CD14-positive monocyte (primary cell): ENCODE measurements at regions not wholly inside any gene's neighbourhood (a gene's known extent, or its start where the extent isn't known, plus 50 kb on each side); places are given as distances from the start of the nearest gene placed in this dataset.

Experiments used
- DNase-seq, 3 donors: peaks; one replicate each; pipeline ENCODE4 v3.0.0-alpha.2; 2011 to 2022
- H2AFZ ChIP-seq: 2 replicates; pipeline ENCODE4 v1.6.0; 2012; ENCODE audit warnings: mild to moderate bottlenecking, low read depth, low read length, inconsistent platforms; ENCODE audit not compliant: insufficient read depth, poor library complexity, severe bottlenecking
- H3K27ac ChIP-seq, 2 donors: 1 replicate in 1 of 2; 2 replicates in 1 of 2; pipeline ENCODE4 v1.5.1; 2012 to 2013; ENCODE audit warnings: low read length in 2 of 2, control low read depth in 1 of 2, inconsistent platforms in 1 of 2, low read depth in 1 of 2, mild to moderate bottlenecking in 1 of 2
- H3K27me3 ChIP-seq, 2 donors: one replicate each; pipeline versions ENCODE4 v1.6.0 to v1.6.1; 2011 to 2013; ENCODE audit warnings: low read length in 2 of 2; ENCODE audit not compliant: control insufficient read depth in 2 of 2, insufficient read depth in 2 of 2
- H3K36me3 ChIP-seq, 2 donors: replicated peaks in 1 of 2; 1 replicate in 1 of 2; 2 replicates in 1 of 2; pipeline versions ENCODE4 v1.5.1 to v1.6.1; 2012 to 2013; ENCODE audit warnings: low read length in 2 of 2, control low read depth in 1 of 2, inconsistent platforms in 1 of 2, mild to moderate bottlenecking in 1 of 2; ENCODE audit not compliant: insufficient read depth in 2 of 2, control insufficient read depth in 1 of 2
- H3K4me1 ChIP-seq, 2 donors: 1 replicate in 1 of 2; 2 replicates in 1 of 2; pipeline versions ENCODE4 v1.5.1 to v1.6.1; 2012 to 2013; ENCODE audit warnings: low read length in 2 of 2, control low read depth in 1 of 2, inconsistent platforms in 1 of 2, mild to moderate bottlenecking in 1 of 2, moderate library complexity in 1 of 2; ENCODE audit not compliant: insufficient read depth in 2 of 2, control insufficient read depth in 1 of 2
- H3K4me2 ChIP-seq: replicated peaks from 2 replicates; pipeline ENCODE3; 2012; ENCODE audit warnings: low read length, moderate library complexity, mild to moderate bottlenecking; ENCODE audit not compliant: poor library complexity, severe bottlenecking; ENCODE audit errors: extremely low read depth
- H3K4me3 ChIP-seq, 3 experiments: fragments of 200-600 bp in 1 of 3; sonication (generic) in 1 of 3; replicated peaks in 1 of 3; 1 replicate in 2 of 3; 2 replicates in 1 of 3; pipeline ENCODE4 v1.5.1; 2011 to 2013; ENCODE audit warnings: low read length in 3 of 3, mild to moderate bottlenecking in 3 of 3, control low read depth in 2 of 3, low read depth in 2 of 3, inconsistent platforms in 1 of 3, moderate library complexity in 1 of 3
- H3K79me2 ChIP-seq: 2 replicates; pipeline ENCODE4 v1.6.0; 2012; ENCODE audit warnings: mild to moderate bottlenecking, control low read depth, inconsistent platforms, low read length, moderate library complexity; ENCODE audit not compliant: insufficient read depth
- H3K9ac ChIP-seq: 2 replicates; pipeline ENCODE4 v1.6.0; 2017; ENCODE audit warnings: low read length, mild to moderate bottlenecking; ENCODE audit not compliant: insufficient read depth, poor library complexity, severe bottlenecking
- H3K9me3 ChIP-seq, 2 donors: replicated peaks in 1 of 2; 1 replicate in 1 of 2; 2 replicates in 1 of 2; pipeline versions ENCODE4 v1.5.1 to v1.6.1; 2012 to 2013; ENCODE audit warnings: low read length in 2 of 2, control low read depth in 1 of 2; ENCODE audit not compliant: control insufficient read depth in 1 of 2, insufficient read depth in 1 of 2
- H4K20me1 ChIP-seq: 2 replicates; pipeline ENCODE4 v1.6.0; 2012; ENCODE audit warnings: mild to moderate bottlenecking, low read length, control low read depth, moderate library complexity; ENCODE audit not compliant: insufficient read depth
- H3K27ac Mint-ChIP-seq, 7 donors: one replicate each; pipeline ENCODE4 v1.8.0; 2020; ENCODE audit warnings: mild to moderate bottlenecking in 7 of 7, mixed read lengths in 7 of 7, moderate library complexity in 6 of 7, inconsistent platforms in 2 of 7
- H3K27me3 Mint-ChIP-seq, 3 donors: one replicate each; pipeline ENCODE4 v1.8.0; 2021 to 2022; ENCODE audit warnings: low read depth in 3 of 3, mild to moderate bottlenecking in 3 of 3, mixed read lengths in 3 of 3, moderate library complexity in 3 of 3, inconsistent platforms in 1 of 3
- H3K36me3 Mint-ChIP-seq, 2 donors: one replicate each; pipeline ENCODE4 v1.8.0; 2020; ENCODE audit warnings: mixed read lengths in 2 of 2, inconsistent platforms in 1 of 2, mild to moderate bottlenecking in 1 of 2
- H3K4me1 Mint-ChIP-seq: one replicate; pipeline ENCODE4 v1.8.0; 2020; ENCODE audit warnings: mild to moderate bottlenecking, mixed read lengths
- H3K4me3 Mint-ChIP-seq, 2 donors: one replicate each; pipeline ENCODE4 v1.8.0; 2020; ENCODE audit warnings: mild to moderate bottlenecking in 2 of 2, mixed read lengths in 2 of 2, moderate library complexity in 1 of 2
- H3K9me3 Mint-ChIP-seq, 7 donors: one replicate each; pipeline ENCODE4 v1.8.0; 2020 to 2022; ENCODE audit warnings: mixed read lengths in 7 of 7, mild to moderate bottlenecking in 6 of 7, moderate library complexity in 6 of 7, inconsistent platforms in 2 of 7
- WGBS: methylation state at CpG from one replicate; pipeline ENCODE4 v1.1.5; 2013; ENCODE audit warnings: missing lambda C conversion rate; ENCODE audit not compliant: insufficient coverage; 5-methylcytosine and 5-hydroxymethylcytosine counted together
- intact Hi-C, 2 donors: fragments of 100-400 bp; cut with micrococcal nuclease; formaldehyde crosslinking; loops; one replicate each; pipeline versions ENCODE4 v1.15.0 to v1.15.1; 2023
- TF ChIP-seq, protein P1 (sequence below): fragments of 200-600 bp; IDR thresholded peaks from one replicate; pipeline ENCODE4 v1.8.0; 2022; ENCODE audit warnings: antibody characterized with exemption, mild to moderate bottlenecking

DNA sequence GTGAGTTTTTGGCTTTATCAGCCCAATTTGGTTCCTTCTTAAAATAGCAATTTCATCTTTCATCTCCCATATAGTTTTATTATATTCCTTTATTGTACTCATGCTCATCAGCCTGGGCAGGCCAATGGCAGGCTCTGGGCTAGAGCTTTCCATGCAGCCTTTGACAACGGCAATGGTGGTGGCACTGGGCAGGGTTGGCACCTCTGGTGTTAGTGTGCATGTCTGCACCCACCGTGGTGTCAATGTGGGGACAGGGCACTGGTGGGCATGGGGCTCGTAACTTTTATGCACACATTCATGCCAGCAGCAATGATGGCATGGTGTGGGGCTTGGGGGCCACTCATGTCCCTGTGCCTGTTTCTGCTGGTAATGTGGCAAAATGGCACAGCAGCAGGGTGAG lies 1305.4 kb downstream of the DSC3 start:
- intact Hi-C loops, result no loop called here
- Histone ChIP-seq H3K27ac (no peak overlapping the region), H2AFZ (no peak overlapping the region), H3K4me3 (no peak overlapping the region), H3K9me3 (peaks cover 7 to 11% of the 10 kb centered on the region in 2 donors), H3K4me2 (no peak overlapping the region), H3K36me3 (no peaks in the 10 kb centered on the region), H3K9ac (no peak overlapping the region), H3K79me2 (no peaks in the 10 kb centered on the region), H4K20me1 (no peaks in the 10 kb centered on the region), H3K27me3 (no peaks in the 10 kb centered on the region), H3K4me1 (no peaks in the 10 kb centered on the region)
- 88% methylated on average over 2 of the region's 3 CpGs for WGBS
- no peak for DNase-seq
- Mint-ChIP-seq H3K36me3 (no peaks in the 10 kb centered on the region), H3K27me3 (peaks cover 0 to 2% (median 0%) of the 10 kb centered on the region in 3 donors), H3K4me1 (no peaks in the 10 kb centered on the region), H3K9me3 (peaks cover 0 to 16% (median 12%) of the 10 kb centered on the region in 7 donors), H3K27ac (no peak overlapping the region), H3K4me3 (no peak overlapping the region)
- TF ChIP-seq, protein P1, sequence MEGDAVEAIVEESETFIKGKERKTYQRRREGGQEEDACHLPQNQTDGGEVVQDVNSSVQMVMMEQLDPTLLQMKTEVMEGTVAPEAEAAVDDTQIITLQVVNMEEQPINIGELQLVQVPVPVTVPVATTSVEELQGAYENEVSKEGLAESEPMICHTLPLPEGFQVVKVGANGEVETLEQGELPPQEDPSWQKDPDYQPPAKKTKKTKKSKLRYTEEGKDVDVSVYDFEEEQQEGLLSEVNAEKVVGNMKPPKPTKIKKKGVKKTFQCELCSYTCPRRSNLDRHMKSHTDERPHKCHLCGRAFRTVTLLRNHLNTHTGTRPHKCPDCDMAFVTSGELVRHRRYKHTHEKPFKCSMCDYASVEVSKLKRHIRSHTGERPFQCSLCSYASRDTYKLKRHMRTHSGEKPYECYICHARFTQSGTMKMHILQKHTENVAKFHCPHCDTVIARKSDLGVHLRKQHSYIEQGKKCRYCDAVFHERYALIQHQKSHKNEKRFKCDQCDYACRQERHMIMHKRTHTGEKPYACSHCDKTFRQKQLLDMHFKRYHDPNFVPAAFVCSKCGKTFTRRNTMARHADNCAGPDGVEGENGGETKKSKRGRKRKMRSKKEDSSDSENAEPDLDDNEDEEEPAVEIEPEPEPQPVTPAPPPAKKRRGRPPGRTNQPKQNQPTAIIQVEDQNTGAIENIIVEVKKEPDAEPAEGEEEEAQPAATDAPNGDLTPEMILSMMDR, result no peak

DNA sequence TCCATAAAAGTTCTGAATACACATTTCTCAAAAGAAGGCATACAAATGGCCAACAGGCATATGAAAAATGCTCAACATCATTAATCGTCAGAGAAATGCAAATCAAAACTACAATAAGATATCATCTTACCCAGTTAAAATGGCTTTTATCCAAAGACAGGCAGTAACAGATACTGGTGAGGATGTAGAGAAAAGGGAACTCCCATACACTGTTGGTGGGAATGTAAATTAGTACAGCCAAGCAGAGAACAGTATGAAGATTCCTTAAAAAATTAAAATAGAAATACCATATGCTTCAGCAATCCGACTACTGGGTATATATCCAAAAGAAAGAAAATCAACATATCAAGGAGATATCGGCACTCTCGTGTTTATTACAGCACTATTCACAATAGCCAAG lies 1312.5 kb downstream of the DSC3 start:
- H4K20me1 ChIP-seq, result no peaks in the 10 kb centered on the region
- H3K27me3 Mint-ChIP-seq, result no peaks in the 10 kb centered on the region
- DNase-seq, result no peak
- TF ChIP-seq, protein P1, result no peak
- WGBS, result no CpG with 5 or more reads among the region's 4 CpGs
- no peaks in the 10 kb centered on the region for H3K36me3 Mint-ChIP-seq
- H3K79me2 ChIP-seq, result no peaks in the 10 kb centered on the region
- H2AFZ ChIP-seq, result no peak overlapping the region
- no peaks in the 10 kb centered on the region for H3K4me1 Mint-ChIP-seq
- no peak overlapping the region for H3K27ac ChIP-seq
- H3K27me3 ChIP-seq, result no peaks in the 10 kb centered on the region
- intact Hi-C loops, result no loop called here
- no peak overlapping the region for H3K4me2 ChIP-seq
- peaks cover 0 to 6% of the 10 kb centered on the region in 2 donors for H3K9me3 ChIP-seq
- no peak overlapping the region for H3K9ac ChIP-seq
- H3K9me3 Mint-ChIP-seq, result peaks cover 4 to 13% (median 8%) of the 10 kb centered on the region in 7 donors
- H3K4me3 Mint-ChIP-seq, result no peak overlapping the region
- no peak overlapping the region for H3K4me3 ChIP-seq
- peaks cover 0 to 4% of the 10 kb centered on the region in 2 donors for H3K4me1 ChIP-seq
- H3K27ac Mint-ChIP-seq, result no peak overlapping the region
- H3K36me3 ChIP-seq, result no peaks in the 10 kb centered on the region
